GM18520 (cell line): ENCODE measurements at regions not wholly inside any gene's neighbourhood (a gene's known extent, or its start where the extent isn't known, plus 50 kb on each side); places are given as distances from the start of the nearest gene placed in this dataset.

Experiments used
- ATAC-seq: cut with Tn5 transposase; IDR thresholded peaks from one replicate; pipeline ENCODE4 v1.9.1; 2021; ENCODE audit not compliant: unreplicated experiment

GRCh38 chr1:87673309-87673708, 344.6 kb downstream of the LMO4 start:
- no peak for ATAC-seq

GRCh38 chr1:87673748-87674147, 345.1 kb downstream of the LMO4 start:
- ATAC-seq = no peak

GRCh38 chr1:87674791-87675190, 346.1 kb downstream of the LMO4 start:
- no peak for ATAC-seq

GRCh38 chr1:87678266-87678665, 349.6 kb downstream of the LMO4 start:
- no peak for ATAC-seq

- ATAC-seq = no peak
Measured at GRCh38 chr1:87682565-87682964, 353.9 kb downstream of the LMO4 start.

GRCh38 chr1:87683196-87683956, 354.7 kb downstream of the LMO4 start:
- ATAC-seq = no peak

- no peak for ATAC-seq
Measured at GRCh38 chr1:87684194-87684593, 355.5 kb downstream of the LMO4 start.

GRCh38 chr1:87684713-87685205, 356.1 kb downstream of the LMO4 start:
- no peak for ATAC-seq

GRCh38 chr1:87685311-87686135, 356.8 kb downstream of the LMO4 start:
- ATAC-seq = no peak

- no peak for ATAC-seq
Measured at GRCh38 chr1:87686136-87686495, 357.4 kb downstream of the LMO4 start.

GRCh38 chr1:87686671-87687070, 358.0 kb downstream of the LMO4 start:
- no peak for ATAC-seq

GRCh38 chr1:87688136-87688535, 359.5 kb downstream of the LMO4 start:
- no peak for ATAC-seq

GRCh38 chr1:87689487-87689886, 360.8 kb downstream of the LMO4 start:
- no peak for ATAC-seq

GRCh38 chr1:87696483-87696882, 367.8 kb downstream of the LMO4 start:
- no peak for ATAC-seq

GRCh38 chr1:87702455-87702854, 373.8 kb downstream of the LMO4 start:
- ATAC-seq = no peak

GRCh38 chr1:87705233-87705632, 376.6 kb downstream of the LMO4 start:
- ATAC-seq = no peak

GRCh38 chr1:87706203-87706602, 377.5 kb downstream of the LMO4 start:
- ATAC-seq = no peak

- ATAC-seq = no peak
Measured at GRCh38 chr1:87706779-87707228, 378.1 kb downstream of the LMO4 start.

GRCh38 chr1:87707411-87707810, 378.7 kb downstream of the LMO4 start:
- ATAC-seq = no peak

GRCh38 chr1:87712261-87713010, 383.8 kb downstream of the LMO4 start:
- ATAC-seq = no peak

- no peak for ATAC-seq
Measured at GRCh38 chr1:87714278-87714677, 385.6 kb downstream of the LMO4 start.
